ENCODE measurements at regions not wholly inside any gene's neighbourhood (a gene's known extent, or its start where the extent isn't known, plus 50 kb on each side); places are given as distances from the start of the nearest gene placed in this dataset.

DNA sequence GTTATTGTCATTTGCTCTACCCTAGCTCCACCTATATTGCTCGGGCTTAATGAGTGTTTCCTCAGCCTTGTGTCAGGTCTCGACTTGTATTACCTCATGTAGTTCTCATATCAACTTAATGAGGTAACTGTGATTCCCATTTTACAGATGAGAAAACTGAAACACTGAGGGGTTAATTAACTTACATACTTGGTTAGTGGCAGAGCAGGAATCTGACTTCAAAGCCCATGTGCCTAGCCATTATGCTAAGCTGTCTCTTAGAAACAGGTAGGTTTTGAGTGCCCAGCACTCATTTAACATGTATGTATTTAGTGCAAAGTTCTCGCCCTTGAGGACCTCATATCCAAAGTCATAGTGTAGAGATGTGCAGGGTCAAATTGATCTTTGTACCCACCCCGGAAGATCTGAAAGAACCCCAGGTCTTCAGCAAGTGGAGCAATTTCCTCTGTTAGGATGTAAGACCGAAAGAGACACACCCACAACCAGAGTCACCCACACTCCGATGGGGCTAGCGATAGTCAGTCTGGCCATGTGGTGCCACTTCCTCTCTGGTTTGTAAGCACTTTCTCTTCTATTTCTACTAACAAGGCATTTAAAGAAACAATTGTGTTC, 121.0 kb upstream of the SLC39A10 start:
- TF ChIP-seq, protein P1, sequence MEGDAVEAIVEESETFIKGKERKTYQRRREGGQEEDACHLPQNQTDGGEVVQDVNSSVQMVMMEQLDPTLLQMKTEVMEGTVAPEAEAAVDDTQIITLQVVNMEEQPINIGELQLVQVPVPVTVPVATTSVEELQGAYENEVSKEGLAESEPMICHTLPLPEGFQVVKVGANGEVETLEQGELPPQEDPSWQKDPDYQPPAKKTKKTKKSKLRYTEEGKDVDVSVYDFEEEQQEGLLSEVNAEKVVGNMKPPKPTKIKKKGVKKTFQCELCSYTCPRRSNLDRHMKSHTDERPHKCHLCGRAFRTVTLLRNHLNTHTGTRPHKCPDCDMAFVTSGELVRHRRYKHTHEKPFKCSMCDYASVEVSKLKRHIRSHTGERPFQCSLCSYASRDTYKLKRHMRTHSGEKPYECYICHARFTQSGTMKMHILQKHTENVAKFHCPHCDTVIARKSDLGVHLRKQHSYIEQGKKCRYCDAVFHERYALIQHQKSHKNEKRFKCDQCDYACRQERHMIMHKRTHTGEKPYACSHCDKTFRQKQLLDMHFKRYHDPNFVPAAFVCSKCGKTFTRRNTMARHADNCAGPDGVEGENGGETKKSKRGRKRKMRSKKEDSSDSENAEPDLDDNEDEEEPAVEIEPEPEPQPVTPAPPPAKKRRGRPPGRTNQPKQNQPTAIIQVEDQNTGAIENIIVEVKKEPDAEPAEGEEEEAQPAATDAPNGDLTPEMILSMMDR (IDR thresholded peaks at IDR 0.05): no peak
- TF ChIP-seq POLR2A (IDR thresholded peaks at IDR 0.05): no peak

All from lower leg skin (tissue), 3 donors.